ENCODE measurements at regions not wholly inside any gene's neighbourhood (a gene's known extent, or its start where the extent isn't known, plus 50 kb on each side); places are given as distances from the start of the nearest gene placed in this dataset.

- TF ChIP-seq, protein P1, sequence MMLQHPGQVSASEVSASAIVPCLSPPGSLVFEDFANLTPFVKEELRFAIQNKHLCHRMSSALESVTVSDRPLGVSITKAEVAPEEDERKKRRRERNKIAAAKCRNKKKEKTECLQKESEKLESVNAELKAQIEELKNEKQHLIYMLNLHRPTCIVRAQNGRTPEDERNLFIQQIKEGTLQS (IDR thresholded peaks at IDR 0.05; ENCODE audit: insufficient read depth, low read depth, low read length), result no peak
- no peak for TF ChIP-seq CBX5 (IDR thresholded peaks at IDR 0.05; ENCODE audit: low read depth, low read length)
Observed at GRCh38 chr3:27589795-27590194, 105.6 kb upstream of the SLC4A7 start (continued).

All from H1 (cell line).